Thyroid gland (tissue), 4 donors: ENCODE measurements at regions not wholly inside any gene's neighbourhood (a gene's known extent, or its start where the extent isn't known, plus 50 kb on each side); places are given as distances from the start of the nearest gene placed in this dataset.

Source experiments
- DNase-seq, 2 donors: peaks; one replicate each; pipeline ENCODE4 v3.0.0-alpha.2; 2019
- H3K27ac ChIP-seq, 3 donors: fragments of 200-600 bp; sonication (generic); 1 replicate in 2 of 3; 2 replicates in 1 of 3; pipeline ENCODE4 v1.5.1; 2016 to 2019; ENCODE audit warnings: mild to moderate bottlenecking in 1 of 3, moderate library complexity in 1 of 3
- H3K27me3 ChIP-seq: fragments of 200-600 bp; sonication (generic); one replicate; pipeline ENCODE4 v1.5.1; 2019
- H3K36me3 ChIP-seq, 2 donors: fragments of 200-600 bp; sonication (generic); one replicate each; pipeline ENCODE4 v1.5.1; 2016 to 2019
- H3K4me1 ChIP-seq, 2 donors: fragments of 200-600 bp; sonication (generic); one replicate each; pipeline ENCODE4 v1.5.1; 2017 to 2019
- H3K4me3 ChIP-seq, 3 donors: fragments of 200-600 bp; sonication (generic); replicated peaks in 1 of 3; 1 replicate in 2 of 3; 2 replicates in 1 of 3; pipeline ENCODE4 v1.5.1; 2016; ENCODE audit warnings: mild to moderate bottlenecking in 1 of 3
- H3K9me3 ChIP-seq: fragments of 200-600 bp; sonication (generic); one replicate; pipeline ENCODE4 v1.5.1; 2017
- CTCF ChIP-seq, 6 experiments: fragments of 200-600 bp in 3 of 6; fragments of 450-650 bp in 3 of 6; sonication (generic) in 3 of 6; IDR thresholded peaks; one replicate each; pipeline ENCODE4 v1.5.1; 2016 to 2019; ENCODE audit warnings: antibody characterized with exemption in 6 of 6, mild to moderate bottlenecking in 2 of 6, inconsistent platforms in 1 of 6, moderate library complexity in 1 of 6
- POLR2A ChIP-seq, 2 donors: fragments of 450-650 bp; IDR thresholded peaks; one replicate each; pipeline ENCODE4 v1.6.1; 2017; ENCODE audit warnings: antibody characterized with exemption in 2 of 2, mild to moderate bottlenecking in 2 of 2, moderate library complexity in 1 of 2
- WGBS, 2 donors: methylation state at CpG; one replicate each; pipeline ENCODE4 v1.1.5; 2017; 5-methylcytosine and 5-hydroxymethylcytosine counted together
- intact Hi-C: fragments of 100-400 bp; cut with DNase I; formaldehyde crosslinking; loops from one replicate; pipeline ENCODE4 v1.15.1; 2023

GRCh38 chr2:54382601-54383000 lies 73.5 kb upstream of the SPTBN1 start:
- H3K27ac ChIP-seq = no peak overlapping the region
- H3K36me3 ChIP-seq = no peaks in the 10 kb centered on the region
- no peak overlapping the region for H3K4me3 ChIP-seq
- H3K9me3 ChIP-seq = no peaks in the 10 kb centered on the region
- H3K4me1 ChIP-seq = peaks cover 17 to 33% of the 10 kb centered on the region in 2 donors
- DNase-seq = no peak
- WGBS, 2 donors = 96 to 98% methylated on average over 4 of the region's 4 CpGs
- H3K27me3 ChIP-seq = no peaks in the 10 kb centered on the region
- intact Hi-C loops = no loop called here
- TF ChIP-seq POLR2A (IDR thresholded peaks at IDR 0.05) = no peak
- no peak for TF ChIP-seq CTCF (IDR thresholded peaks at IDR 0.05)

GRCh38 chr2:54384301-54385203 lies 71.6 kb upstream of the SPTBN1 start:
- peak overlapping the region in 2 of 3 donors; percentile 32 to 52 for H3K27ac ChIP-seq
- H3K9me3 ChIP-seq = no peaks in the 10 kb centered on the region
- no peak for TF ChIP-seq CTCF (IDR thresholded peaks at IDR 0.05)
- TF ChIP-seq POLR2A (IDR thresholded peaks at IDR 0.05) = no peak
- H3K36me3 ChIP-seq = no peaks in the 10 kb centered on the region
- intact Hi-C loops = no loop called here
- DNase-seq = peak; percentile 47 to 55
- WGBS, 2 donors = 50 to 51% methylated on average over 11 of the region's 11 CpGs
- peaks cover 24 to 43% of the 10 kb centered on the region in 2 donors for H3K4me1 ChIP-seq
- H3K4me3 ChIP-seq = no peak overlapping the region
- H3K27me3 ChIP-seq = no peaks in the 10 kb centered on the region

GRCh38 chr2:54385271-54385670 lies 70.9 kb upstream of the SPTBN1 start:
- no peaks in the 10 kb centered on the region for H3K27me3 ChIP-seq
- TF ChIP-seq POLR2A (IDR thresholded peaks at IDR 0.05) = no peak
- no peak for TF ChIP-seq CTCF (IDR thresholded peaks at IDR 0.05)
- no peaks in the 10 kb centered on the region for H3K9me3 ChIP-seq
- H3K27ac ChIP-seq = peak overlapping the region in 1 of 3 donors; percentile 52
- whole genome bisulfite sequencing, 2 donors = 100% methylated on average over 1 of the region's 1 CpG
- no peak for DNase-seq
- H3K4me3 ChIP-seq = no peak overlapping the region
- no peaks in the 10 kb centered on the region for H3K36me3 ChIP-seq
- H3K4me1 ChIP-seq = peaks cover 24 to 41% of the 10 kb centered on the region in 2 donors
- intact Hi-C loops = no loop called here

GRCh38 chr2:54386585-54386984 lies 69.5 kb upstream of the SPTBN1 start:
- Histone ChIP-seq H3K4me1 (peaks cover 24 to 36% of the 10 kb centered on the region in 2 donors), H3K27ac (peak overlapping the region; percentile 36 to 52 (median 52)), H3K9me3 (no peaks in the 10 kb centered on the region), H3K4me3 (no peak overlapping the region), H3K27me3 (no peaks in the 10 kb centered on the region), H3K36me3 (no peaks in the 10 kb centered on the region)
- no peak for DNase-seq
- intact Hi-C loops = no loop called here
- WGBS, 2 donors = 77 to 82% methylated on average over 3 of the region's 3 CpGs
- TF ChIP-seq CTCF (IDR thresholded peaks at IDR 0.05) (no peak), POLR2A (IDR thresholded peaks at IDR 0.05) (no peak)
